ENCODE measurements at regions not wholly inside any gene's neighbourhood (a gene's known extent, or its start where the extent isn't known, plus 50 kb on each side); places are given as distances from the start of the nearest gene placed in this dataset.
"Not testable (repeated sequence)": the region's sequence is repeated elsewhere in the genome, so short reads cannot be mapped to it uniquely, and the experiment has no call there.

GRCh38 chr15:32508081-32508480 is 52.6 kb upstream of the GOLGA8O start:
- not testable (repeated sequence) for TF ChIP-seq ZNF274 (IDR thresholded peaks at IDR 0.05; ENCODE audit: low read depth, low read length); YY1 (IDR thresholded peaks at IDR 0.05; ENCODE audit: insufficient read depth, insufficient read length); SUZ12 (IDR thresholded peaks at IDR 0.05; ENCODE audit: extremely low read depth, insufficient read depth, insufficient read length)
